H9 (cell line): ENCODE measurements at regions not wholly inside any gene's neighbourhood (a gene's known extent, or its start where the extent isn't known, plus 50 kb on each side); places are given as distances from the start of the nearest gene placed in this dataset.

Source experiments
- DNase-seq: peaks from one replicate; pipeline ENCODE4 v3.0.0-alpha.2; 2017
- H2AFZ ChIP-seq: one replicate; pipeline ENCODE4 v1.6.1; 2013; ENCODE audit warnings: mild to moderate bottlenecking, low read length, control low read depth, moderate library complexity
- H2AK5ac ChIP-seq: 2 replicates; pipeline ENCODE4 v1.6.1; 2013; ENCODE audit warnings: low read length, control low read depth, mixed read lengths; ENCODE audit not compliant: insufficient read length
- H2BK120ac ChIP-seq: one replicate; pipeline ENCODE4 v1.6.1; 2013; ENCODE audit warnings: low read depth, mild to moderate bottlenecking, low read length, control low read depth, inconsistent platforms; ENCODE audit not compliant: poor library complexity, severe bottlenecking
- H2BK12ac ChIP-seq: 2 replicates; pipeline ENCODE4 v1.6.1; 2013; ENCODE audit warnings: low read length, control low read depth, mixed read lengths, low read depth; ENCODE audit not compliant: insufficient read length
- H2BK15ac ChIP-seq: 2 replicates; pipeline ENCODE4 v1.6.1; 2013; ENCODE audit warnings: low read depth, low read length, control low read depth
- H2BK20ac ChIP-seq: one replicate; pipeline ENCODE4 v1.6.1; 2013; ENCODE audit warnings: low read depth, mild to moderate bottlenecking, low read length, control low read depth, inconsistent platforms; ENCODE audit not compliant: poor library complexity, severe bottlenecking
- H2BK5ac ChIP-seq: 2 replicates; pipeline ENCODE4 v1.6.1; 2013; ENCODE audit warnings: low read length, control low read depth, mixed read lengths; ENCODE audit not compliant: insufficient read length
- H3K14ac ChIP-seq: 2 replicates; pipeline ENCODE4 v1.6.1; 2013; ENCODE audit warnings: low read length, control low read depth; ENCODE audit not compliant: insufficient read depth
- H3K18ac ChIP-seq: 2 replicates; pipeline ENCODE4 v1.6.1; 2013; ENCODE audit warnings: low read depth, mild to moderate bottlenecking, mixed read lengths, low read length, control low read depth; ENCODE audit not compliant: insufficient read length
- H3K23ac ChIP-seq: 2 replicates; pipeline ENCODE4 v1.6.1; 2013; ENCODE audit warnings: low read length, control low read depth, mixed read lengths, low read depth; ENCODE audit not compliant: insufficient read length
- H3K23me2 ChIP-seq: 2 replicates; pipeline ENCODE4 v1.6.1; 2013; ENCODE audit warnings: low read depth, mild to moderate bottlenecking, mixed read lengths, low read length, control low read depth; ENCODE audit not compliant: insufficient read length, poor library complexity, severe bottlenecking
- H3K27ac ChIP-seq: 2 replicates; pipeline ENCODE4 v1.5.1; 2013; ENCODE audit warnings: low read length, control low read depth, mixed read lengths, low read depth; ENCODE audit not compliant: insufficient read length
- H3K27me3 ChIP-seq: 2 replicates; pipeline ENCODE4 v1.6.1; 2013; ENCODE audit warnings: low read length, control low read depth, inconsistent platforms; ENCODE audit not compliant: insufficient read depth
- H3K4ac ChIP-seq: 2 replicates; pipeline ENCODE4 v1.6.1; 2013; ENCODE audit warnings: low read depth, mild to moderate bottlenecking, control low read depth, inconsistent platforms, low read length, moderate library complexity
- H3K4me1 ChIP-seq: 2 replicates; pipeline ENCODE4 v1.6.1; 2013; ENCODE audit warnings: low read length, control low read depth, inconsistent platforms; ENCODE audit not compliant: insufficient read depth
- H3K4me2 ChIP-seq: 2 replicates; pipeline ENCODE4 v1.6.1; 2013; ENCODE audit warnings: low read length, control low read depth, mixed read lengths; ENCODE audit not compliant: insufficient read length, insufficient read depth
- H3K56ac ChIP-seq: 2 replicates; pipeline ENCODE4 v1.6.1; 2013; ENCODE audit warnings: low read depth, mild to moderate bottlenecking, mixed read lengths, low read length, control low read depth; ENCODE audit not compliant: insufficient read length
- H3K79me1 ChIP-seq: 2 replicates; pipeline ENCODE4 v1.6.1; 2013; ENCODE audit warnings: low read depth, mild to moderate bottlenecking, moderate library complexity, low read length, control low read depth, inconsistent platforms; ENCODE audit not compliant: insufficient read depth, poor library complexity, severe bottlenecking
- H3K79me2 ChIP-seq: 2 replicates; pipeline ENCODE4 v1.6.1; 2013; ENCODE audit warnings: low read length, control low read depth, inconsistent platforms; ENCODE audit not compliant: insufficient read depth
- H3K9ac ChIP-seq: 2 replicates; pipeline ENCODE4 v1.6.1; 2013; ENCODE audit warnings: low read length, control low read depth, mixed read lengths; ENCODE audit not compliant: insufficient read length; ENCODE audit errors: extremely low read depth
- H3K9me3 ChIP-seq: one replicate; pipeline ENCODE4 v1.6.1; 2013; ENCODE audit warnings: low read depth, low read length, inconsistent platforms; ENCODE audit not compliant: control insufficient read depth
- H3T11ph ChIP-seq: one replicate; pipeline ENCODE4 v1.6.1; 2013; ENCODE audit warnings: mild to moderate bottlenecking, low read length, control low read depth, inconsistent platforms
- H4K20me1 ChIP-seq: one replicate; pipeline ENCODE4 v1.6.1; 2013; ENCODE audit not compliant: control insufficient read depth, insufficient read length, insufficient read depth
- H4K5ac ChIP-seq: 2 replicates; pipeline ENCODE4 v1.6.1; 2013; ENCODE audit warnings: low read depth, mild to moderate bottlenecking, mixed read lengths, low read length, control low read depth; ENCODE audit not compliant: insufficient read length
- H4K8ac ChIP-seq: replicated peaks from 2 replicates; pipeline ENCODE4 v1.6.1; 2013; ENCODE audit warnings: low read length, control low read depth, mixed read lengths, low read depth; ENCODE audit not compliant: insufficient read length
- H4K91ac ChIP-seq: 2 replicates; pipeline ENCODE4 v1.6.1; 2013; ENCODE audit warnings: low read depth, mild to moderate bottlenecking, moderate library complexity, mixed read lengths, low read length, control low read depth; ENCODE audit not compliant: insufficient read length
- H3K27ac Mint-ChIP-seq, 3 experiments: 2 replicates in 2 of 3; 3 replicates in 1 of 3; pipeline ENCODE4 v1.8.0; 2020 to 2021; ENCODE audit warnings: mixed read lengths in 3 of 3, mild to moderate bottlenecking in 1 of 3, moderate library complexity in 1 of 3
- H3K27me3 Mint-ChIP-seq: 2 replicates; pipeline ENCODE4 v1.8.0; 2021; ENCODE audit warnings: low read depth, mild to moderate bottlenecking, moderate library complexity, mixed read lengths
- H3K36me3 Mint-ChIP-seq, 3 experiments: 2 replicates in 2 of 3; 3 replicates in 1 of 3; pipeline ENCODE4 v1.8.0; 2020 to 2021; ENCODE audit warnings: low read depth in 3 of 3, mixed read lengths in 3 of 3; ENCODE audit not compliant: insufficient read depth in 1 of 3
- H3K4me1 Mint-ChIP-seq, 2 experiments: 2 replicates each; pipeline ENCODE4 v1.8.0; 2020; ENCODE audit warnings: mixed read lengths in 2 of 2
- H3K4me3 Mint-ChIP-seq, 2 experiments: 2 replicates in 1 of 2; 3 replicates in 1 of 2; pipeline ENCODE4 v1.8.0; 2020 to 2021; ENCODE audit warnings: mild to moderate bottlenecking in 2 of 2, mixed read lengths in 2 of 2, moderate library complexity in 1 of 2
- H3K9me3 Mint-ChIP-seq, 2 experiments: 2 replicates in 1 of 2; 3 replicates in 1 of 2; pipeline ENCODE4 v1.8.0; 2020; ENCODE audit warnings: mild to moderate bottlenecking in 2 of 2, mixed read lengths in 2 of 2, moderate library complexity in 1 of 2
- TF ChIP-seq, protein P1 (sequence below): fragments of 200-600 bp; sonication (generic); conservative IDR thresholded peaks from 3 replicates; pipeline ENCODE4 v1.8.0; 2021; ENCODE audit warnings: antibody characterized with exemption, mild to moderate bottlenecking

DNA sequence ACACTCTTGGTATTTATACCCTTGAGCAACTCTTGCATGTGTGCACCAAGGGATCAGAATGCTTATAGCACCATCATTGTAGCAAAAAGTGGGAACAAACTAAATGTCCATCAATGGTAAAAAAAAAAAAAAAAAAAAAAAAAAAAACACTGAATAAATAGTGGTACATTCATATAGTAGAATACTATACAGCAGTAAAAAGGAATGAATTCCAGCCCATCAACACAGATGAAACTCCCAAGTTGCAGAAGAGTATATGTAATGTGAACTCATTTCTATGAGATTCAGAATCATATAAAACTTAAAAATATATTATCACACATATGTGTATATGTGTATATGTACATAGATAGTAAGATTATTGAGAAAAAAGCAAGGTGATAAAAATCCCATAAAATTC is 291.6 kb downstream of the CLIC5 start:
- Histone ChIP-seq H2BK12ac (no peak overlapping the region), H3K23me2 (no peaks in the 10 kb centered on the region), H4K20me1 (no peaks in the 10 kb centered on the region), H3K14ac (no peak overlapping the region), H4K5ac (no peak overlapping the region), H3K9me3 (no peaks in the 10 kb centered on the region), H3K4me1 (no peaks in the 10 kb centered on the region), H3K56ac (no peak overlapping the region), H3K79me2 (no peaks in the 10 kb centered on the region), H2BK15ac (no peak overlapping the region), H4K91ac (no peak overlapping the region), H3K27me3 (no peaks in the 10 kb centered on the region), H3T11ph (no peak overlapping the region), H2BK120ac (no peak overlapping the region), H3K4ac (no peak overlapping the region), H2BK20ac (no peak overlapping the region), H3K9ac (no peak overlapping the region), H3K18ac (no peak overlapping the region), H3K23ac (no peak overlapping the region), H4K8ac (no peak overlapping the region), H3K4me2 (no peak overlapping the region), H2BK5ac (no peak overlapping the region), H3K79me1 (no peaks in the 10 kb centered on the region), H3K27ac (no peak overlapping the region), H2AK5ac (no peak overlapping the region), H2AFZ (no peak overlapping the region)
- Mint-ChIP-seq H3K4me3 (no peak overlapping the region), H3K27me3 (no peaks in the 10 kb centered on the region; the same call in 1 of the 2 replicates), H3K9me3 (peaks cover 0 to 5% of the 10 kb centered on the region in 2 experiments; a peak in 2 of 5 replicates), H3K4me1 (no peaks in the 10 kb centered on the region), H3K27ac (no peak overlapping the region), H3K36me3 (no peaks in the 10 kb centered on the region)
- no peak for DNase-seq
- TF ChIP-seq, protein P1, sequence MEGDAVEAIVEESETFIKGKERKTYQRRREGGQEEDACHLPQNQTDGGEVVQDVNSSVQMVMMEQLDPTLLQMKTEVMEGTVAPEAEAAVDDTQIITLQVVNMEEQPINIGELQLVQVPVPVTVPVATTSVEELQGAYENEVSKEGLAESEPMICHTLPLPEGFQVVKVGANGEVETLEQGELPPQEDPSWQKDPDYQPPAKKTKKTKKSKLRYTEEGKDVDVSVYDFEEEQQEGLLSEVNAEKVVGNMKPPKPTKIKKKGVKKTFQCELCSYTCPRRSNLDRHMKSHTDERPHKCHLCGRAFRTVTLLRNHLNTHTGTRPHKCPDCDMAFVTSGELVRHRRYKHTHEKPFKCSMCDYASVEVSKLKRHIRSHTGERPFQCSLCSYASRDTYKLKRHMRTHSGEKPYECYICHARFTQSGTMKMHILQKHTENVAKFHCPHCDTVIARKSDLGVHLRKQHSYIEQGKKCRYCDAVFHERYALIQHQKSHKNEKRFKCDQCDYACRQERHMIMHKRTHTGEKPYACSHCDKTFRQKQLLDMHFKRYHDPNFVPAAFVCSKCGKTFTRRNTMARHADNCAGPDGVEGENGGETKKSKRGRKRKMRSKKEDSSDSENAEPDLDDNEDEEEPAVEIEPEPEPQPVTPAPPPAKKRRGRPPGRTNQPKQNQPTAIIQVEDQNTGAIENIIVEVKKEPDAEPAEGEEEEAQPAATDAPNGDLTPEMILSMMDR: no peak
